Astrocyte (in vitro differentiated cells and primary cell): ENCODE measurements at regions not wholly inside any gene's neighbourhood (a gene's known extent, or its start where the extent isn't known, plus 50 kb on each side); places are given as distances from the start of the nearest gene placed in this dataset.

ENCODE experiments used
- CTCF ChIP-seq: IDR thresholded peaks from 2 replicates; pipeline ENCODE4 v1.5.1; 2011; ENCODE audit warnings: low read depth, mild to moderate bottlenecking, inconsistent platforms, low read length, moderate library complexity; ENCODE audit not compliant: insufficient read depth
- EZH2 ChIP-seq: IDR thresholded peaks from 2 replicates; pipeline ENCODE4 v1.6.1; 2012; ENCODE audit warnings: mild to moderate bottlenecking, low read length, inconsistent platforms; ENCODE audit not compliant: insufficient read depth

- TF ChIP-seq CTCF = no peak
- no peak for TF ChIP-seq EZH2
These were observed 627.1 kb upstream of the CCDC54 start for GRCh38 chr3:106750092-106750491.
